Testis (tissue), 2 donors: ENCODE measurements at regions not wholly inside any gene's neighbourhood (a gene's known extent, or its start where the extent isn't known, plus 50 kb on each side); places are given as distances from the start of the nearest gene placed in this dataset.

ENCODE experiments used
- CTCF ChIP-seq, 3 experiments: fragments of 450-650 bp in 2 of 3; fragments of 200-600 bp in 1 of 3; sonication (generic) in 1 of 3; IDR thresholded peaks; one replicate each; pipeline ENCODE4 v1.5.1; 2016 to 2019; ENCODE audit warnings: antibody characterized with exemption in 3 of 3, mild to moderate bottlenecking in 2 of 3, moderate library complexity in 1 of 3
- POLR2A ChIP-seq: fragments of 450-650 bp; IDR thresholded peaks from one replicate; pipeline ENCODE4 v1.6.1; 2017; ENCODE audit warnings: antibody characterized with exemption, mild to moderate bottlenecking, moderate library complexity

- no peak for TF ChIP-seq POLR2A
- no peak for TF ChIP-seq CTCF (IDR thresholded peaks at IDR 0.05)
Observed at GRCh38 chr18:66676699-66677098, 72.8 kb upstream of the CDH19 start.
